Bronchial epithelial cell (primary cell): ENCODE measurements at regions not wholly inside any gene's neighbourhood (a gene's known extent, or its start where the extent isn't known, plus 50 kb on each side); places are given as distances from the start of the nearest gene placed in this dataset.

Experiments
- DNase-seq: peaks from one replicate; pipeline ENCODE4 v3.0.0-alpha.2; 2010; ENCODE audit warnings: low read depth
- FAIRE-seq: peaks from 2 replicates; lab custom pipeline; 2011; peaks lifted over from hg19 to GRCh38; lab: Jason Lieb, UNC
- H3K27me3 ChIP-seq: 2 replicates; pipeline ENCODE4 v1.5.1; 2011; ENCODE audit warnings: low read length; ENCODE audit not compliant: control insufficient read depth, insufficient read depth
- H3K36me3 ChIP-seq: 2 replicates; pipeline ENCODE4 v1.5.1; 2011; ENCODE audit warnings: low read length; ENCODE audit not compliant: control insufficient read depth, insufficient read depth
- H3K4me3 ChIP-seq: 2 replicates; pipeline ENCODE4 v1.5.1; 2011; ENCODE audit warnings: mild to moderate bottlenecking, low read depth, low read length, control low read depth
- TF ChIP-seq, protein P1 (sequence below): IDR thresholded peaks from 2 replicates; pipeline ENCODE4 v1.5.1; 2011; ENCODE audit warnings: mild to moderate bottlenecking, moderate library complexity, low read length, control low read depth, inconsistent platforms; ENCODE audit not compliant: insufficient read depth, severe bottlenecking

DNA sequence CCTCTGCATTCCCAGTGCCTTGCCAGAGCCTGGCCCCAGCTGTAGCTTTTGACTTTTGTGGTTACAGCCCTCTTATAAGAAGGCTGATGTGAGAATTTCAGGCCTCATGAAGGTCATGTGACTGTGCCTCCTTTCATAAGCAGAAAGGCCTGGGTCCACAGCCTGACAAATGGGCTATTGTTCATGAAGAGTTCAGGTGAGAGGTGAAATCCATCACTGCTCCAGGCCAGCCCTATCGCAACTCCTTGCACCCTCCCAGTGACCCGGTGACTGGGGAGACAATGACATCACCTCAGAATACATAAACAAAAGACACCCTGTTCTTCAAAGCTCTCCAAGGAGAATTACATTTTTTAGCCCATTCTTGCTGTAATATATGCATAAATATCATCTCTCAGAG lies 321.5 kb downstream of the PCNX1 start:
- Histone ChIP-seq H3K27me3 (no peaks in the 10 kb centered on the region), H3K4me3 (no peak overlapping the region), H3K36me3 (no peaks in the 10 kb centered on the region)
- TF ChIP-seq, protein P1, sequence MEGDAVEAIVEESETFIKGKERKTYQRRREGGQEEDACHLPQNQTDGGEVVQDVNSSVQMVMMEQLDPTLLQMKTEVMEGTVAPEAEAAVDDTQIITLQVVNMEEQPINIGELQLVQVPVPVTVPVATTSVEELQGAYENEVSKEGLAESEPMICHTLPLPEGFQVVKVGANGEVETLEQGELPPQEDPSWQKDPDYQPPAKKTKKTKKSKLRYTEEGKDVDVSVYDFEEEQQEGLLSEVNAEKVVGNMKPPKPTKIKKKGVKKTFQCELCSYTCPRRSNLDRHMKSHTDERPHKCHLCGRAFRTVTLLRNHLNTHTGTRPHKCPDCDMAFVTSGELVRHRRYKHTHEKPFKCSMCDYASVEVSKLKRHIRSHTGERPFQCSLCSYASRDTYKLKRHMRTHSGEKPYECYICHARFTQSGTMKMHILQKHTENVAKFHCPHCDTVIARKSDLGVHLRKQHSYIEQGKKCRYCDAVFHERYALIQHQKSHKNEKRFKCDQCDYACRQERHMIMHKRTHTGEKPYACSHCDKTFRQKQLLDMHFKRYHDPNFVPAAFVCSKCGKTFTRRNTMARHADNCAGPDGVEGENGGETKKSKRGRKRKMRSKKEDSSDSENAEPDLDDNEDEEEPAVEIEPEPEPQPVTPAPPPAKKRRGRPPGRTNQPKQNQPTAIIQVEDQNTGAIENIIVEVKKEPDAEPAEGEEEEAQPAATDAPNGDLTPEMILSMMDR, result no peak
- DNase-seq (no peak), FAIRE-seq (no peak)

DNA sequence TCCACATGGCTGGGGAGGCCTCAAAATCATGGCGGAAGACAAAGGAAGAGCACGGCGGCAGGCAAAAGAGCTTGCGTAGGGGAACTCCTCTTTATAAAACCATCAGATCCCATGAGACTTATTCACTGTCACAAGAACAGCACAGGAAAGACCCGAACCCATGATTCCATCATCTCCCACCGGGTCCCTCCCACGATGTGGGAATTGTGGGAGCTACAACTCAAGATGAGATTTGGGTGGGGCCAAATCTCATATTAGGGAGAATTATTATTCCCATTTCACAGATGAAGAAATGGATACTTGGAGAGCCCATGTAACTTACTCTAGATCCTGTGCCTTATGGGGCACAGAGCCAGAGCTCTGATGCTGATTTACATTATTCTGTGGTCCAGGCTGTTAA lies 322.6 kb downstream of the PCNX1 start:
- Histone ChIP-seq H3K4me3 (no peak overlapping the region), H3K36me3 (no peaks in the 10 kb centered on the region), H3K27me3 (no peaks in the 10 kb centered on the region)
- TF ChIP-seq, protein P1, result no peak
- FAIRE-seq (no peak), DNase-seq (no peak)

DNA sequence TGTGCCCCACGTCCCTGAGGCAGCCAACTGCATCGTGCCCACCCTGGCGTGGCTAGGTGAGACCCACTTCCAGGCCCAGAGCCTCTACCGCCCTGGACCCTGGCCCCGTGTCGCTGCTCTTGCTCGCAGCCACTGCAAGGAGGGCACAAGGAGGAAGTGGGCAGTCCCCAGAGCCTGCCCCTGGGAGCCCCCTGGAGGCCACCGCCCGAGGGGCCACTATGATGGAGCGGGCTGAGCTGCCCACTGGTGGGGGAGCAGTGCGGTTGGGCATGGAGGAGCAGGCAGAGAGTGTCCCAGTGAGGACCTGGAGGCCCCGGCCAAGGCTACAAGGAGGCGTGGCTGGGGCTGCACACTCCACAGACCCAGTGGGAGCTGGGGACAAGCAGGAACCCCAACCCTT lies 323.6 kb downstream of the PCNX1 start:
- Histone ChIP-seq H3K27me3 (no peaks in the 10 kb centered on the region), H3K4me3 (no peak overlapping the region), H3K36me3 (no peaks in the 10 kb centered on the region)
- FAIRE-seq (no peak), DNase-seq (no peak)
- TF ChIP-seq, protein P1, result no peak

DNA sequence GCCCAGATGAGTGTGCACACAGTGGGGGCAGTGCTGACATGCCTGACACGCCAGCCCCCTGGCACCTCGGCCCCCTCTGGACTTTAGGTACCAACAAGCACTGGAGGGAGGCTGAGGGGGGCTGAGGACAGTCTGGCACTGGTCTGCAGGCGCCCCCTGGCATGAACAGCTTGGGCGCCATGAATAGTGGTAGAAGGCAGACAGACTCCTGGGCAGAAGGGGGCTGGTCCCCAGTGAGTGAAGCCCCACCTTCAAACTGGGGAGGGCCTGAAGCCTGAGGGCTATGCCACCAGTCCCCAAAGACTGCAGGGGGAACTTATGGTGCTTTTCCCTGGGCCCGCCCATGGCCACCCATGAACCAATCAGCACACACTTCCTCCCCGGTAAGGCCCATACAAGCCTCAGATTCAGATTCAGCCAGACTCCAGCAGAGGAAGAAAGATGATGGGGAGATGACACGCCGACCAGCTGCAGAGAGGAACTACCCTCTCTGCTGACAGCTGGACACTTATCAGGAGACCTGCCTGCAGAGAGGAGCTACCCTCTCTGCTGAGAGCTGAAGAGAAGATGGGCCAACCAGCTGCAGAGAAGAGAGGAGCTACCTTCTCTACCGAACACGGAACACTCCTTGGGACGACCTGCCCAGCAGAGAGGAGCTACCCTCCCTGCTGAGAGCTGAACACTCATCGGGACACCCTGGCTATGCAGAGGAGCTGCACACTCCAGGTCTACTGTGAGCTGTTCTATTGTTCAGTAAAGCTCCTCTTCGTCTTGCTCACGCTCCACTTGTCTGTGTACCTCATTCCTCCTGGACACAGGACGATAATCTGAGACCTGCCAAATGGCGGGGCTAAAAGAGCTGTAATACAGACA lies 324.5 kb downstream of the PCNX1 start:
- TF ChIP-seq, protein P1, result no peak
- FAIRE-seq, result no peak
- no peak for DNase-seq

DNA sequence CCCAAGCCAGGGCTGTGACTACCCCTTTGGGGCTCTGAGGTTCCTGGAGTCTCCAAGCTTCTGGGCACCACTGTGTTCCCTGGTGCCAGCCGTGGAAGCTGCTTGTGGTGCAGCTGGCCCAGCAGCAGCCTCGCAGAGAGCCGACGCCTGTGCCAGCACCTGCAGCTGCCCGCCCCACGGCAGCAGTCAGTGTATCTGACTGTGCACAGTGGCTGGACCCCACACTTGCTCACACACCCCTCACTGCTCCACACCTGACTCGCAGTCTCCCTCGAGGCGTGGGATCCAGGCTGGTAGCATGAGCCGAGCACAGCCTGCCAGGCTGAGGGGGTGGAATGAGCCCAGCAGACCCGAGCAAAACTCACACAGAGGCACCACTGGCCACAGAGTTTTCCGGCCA lies 325.2 kb downstream of the PCNX1 start:
- H3K36me3 ChIP-seq, result no peaks in the 10 kb centered on the region
- TF ChIP-seq, protein P1, result no peak
- no peaks in the 10 kb centered on the region for H3K27me3 ChIP-seq
- FAIRE-seq (no peak), DNase-seq (no peak)
- no peak overlapping the region for H3K4me3 ChIP-seq

More for the DNA sequence above, 324.5 kb downstream of the PCNX1 start:
- no peak overlapping the region for H3K4me3 ChIP-seq
- no peaks in the 10 kb centered on the region for H3K27me3 ChIP-seq
- H3K36me3 ChIP-seq, result no peaks in the 10 kb centered on the region
